GM20431 (cell line): ENCODE measurements at regions not wholly inside any gene's neighbourhood (a gene's known extent, or its start where the extent isn't known, plus 50 kb on each side); places are given as distances from the start of the nearest gene placed in this dataset.
"Not testable (repeated sequence)": the region's sequence is repeated elsewhere in the genome, so short reads cannot be mapped to it uniquely, and the experiment has no call there.

Experiments
- in situ Hi-C: fragments of 300-500 bp; cut with MseI, MboI; formaldehyde crosslinking; loops from one replicate; pipeline ENCODE4 v1.15.0; 2020; ENCODE audit warnings: low sequenced_read_pairs; ENCODE audit not compliant: unreplicated experiment

- in situ Hi-C loops: no loop called here
Observed at GRCh38 chr12:131421509-131422186, 289.2 kb upstream of the SFSWAP start.

DNA sequence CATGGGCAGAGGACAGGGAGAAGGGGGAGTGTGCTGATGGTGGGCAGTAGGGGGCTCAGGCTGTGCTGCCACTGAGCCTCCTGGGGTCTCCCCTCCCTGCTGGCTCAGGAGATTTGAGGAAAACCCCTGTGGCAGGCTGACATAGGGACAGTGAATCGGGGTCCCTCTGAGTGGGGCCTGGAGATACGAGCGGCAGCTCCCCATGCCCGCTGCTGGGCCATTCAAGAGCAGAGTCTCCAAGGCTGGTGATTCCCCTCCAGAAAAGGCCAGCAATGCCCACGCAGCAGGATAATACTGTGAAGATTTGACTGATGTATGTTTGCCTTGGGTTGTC is 288.7 kb upstream of the SFSWAP start:
- in situ Hi-C loops: no loop called here

DNA sequence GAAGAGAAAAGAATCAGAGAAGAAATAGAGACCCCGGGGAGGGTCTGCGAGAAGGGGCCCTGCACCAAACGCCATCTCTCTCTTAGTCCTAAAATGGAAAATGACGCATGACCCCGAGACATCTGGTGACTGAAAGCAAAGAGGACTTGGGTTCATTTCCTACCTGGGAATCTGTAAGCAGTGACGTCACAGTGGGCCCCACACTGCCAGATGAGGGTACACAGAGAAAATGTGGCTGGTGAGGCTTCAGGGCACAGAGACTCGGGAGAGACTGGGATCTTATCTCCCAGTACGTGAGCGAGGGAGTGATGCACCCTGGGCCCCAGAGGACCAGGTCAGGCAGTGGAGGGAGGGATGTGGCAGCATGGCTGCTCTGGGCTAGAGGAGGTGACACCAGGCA is 288.1 kb upstream of the SFSWAP start:
- in situ Hi-C loops: no loop called here

GRCh38 chr12:131424270-131424669 is 286.6 kb upstream of the SFSWAP start:
- in situ Hi-C loops: no loop called here

DNA sequence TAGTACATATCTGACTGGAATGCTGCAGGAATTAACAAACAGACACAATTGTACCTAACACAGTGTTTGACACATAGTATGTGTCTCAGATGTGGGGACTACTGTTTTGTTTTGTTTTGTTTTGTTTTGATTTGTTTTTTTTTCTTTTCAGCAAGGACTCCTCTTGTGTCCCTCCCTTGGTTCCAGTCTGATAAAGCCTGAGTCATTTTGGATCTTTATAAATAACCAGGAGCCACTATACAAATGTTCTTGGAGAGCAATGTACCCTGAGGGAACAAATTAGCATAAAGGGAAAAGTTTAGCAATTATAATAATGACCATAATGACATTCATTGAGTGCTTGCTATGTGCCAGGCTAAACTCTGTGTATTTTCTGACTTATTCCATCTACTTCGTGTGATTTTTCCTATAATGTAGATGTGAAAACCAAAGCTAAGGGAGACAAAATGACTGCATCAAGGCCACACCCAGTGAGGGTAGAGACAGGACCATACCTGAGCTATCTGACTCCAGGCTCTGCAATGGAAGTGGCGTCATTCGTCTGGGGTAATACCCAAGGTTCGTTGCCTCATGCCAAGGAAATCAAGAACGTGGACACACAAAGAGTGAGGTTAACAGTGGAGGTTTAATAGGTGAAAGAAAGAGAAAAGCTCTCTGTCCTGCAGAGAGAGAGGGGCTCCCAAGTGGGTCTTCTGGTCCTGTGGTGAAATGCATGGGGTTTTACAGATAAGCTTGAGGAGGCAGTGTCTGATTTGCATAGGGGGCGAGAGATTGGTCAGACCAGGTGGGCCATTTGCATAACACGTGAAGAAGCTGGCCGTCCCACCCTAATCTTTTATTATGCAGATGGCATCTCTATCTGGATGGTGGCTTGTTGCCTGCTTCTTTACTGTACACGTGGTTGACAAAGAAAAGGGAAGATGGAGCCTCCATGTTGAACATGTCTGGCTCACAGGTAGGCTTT is 285.5 kb upstream of the SFSWAP start:
- in situ Hi-C loops: no loop called here

GRCh38 chr12:131428091-131428685 is 282.7 kb upstream of the SFSWAP start:
- in situ Hi-C loops: no loop called here

DNA sequence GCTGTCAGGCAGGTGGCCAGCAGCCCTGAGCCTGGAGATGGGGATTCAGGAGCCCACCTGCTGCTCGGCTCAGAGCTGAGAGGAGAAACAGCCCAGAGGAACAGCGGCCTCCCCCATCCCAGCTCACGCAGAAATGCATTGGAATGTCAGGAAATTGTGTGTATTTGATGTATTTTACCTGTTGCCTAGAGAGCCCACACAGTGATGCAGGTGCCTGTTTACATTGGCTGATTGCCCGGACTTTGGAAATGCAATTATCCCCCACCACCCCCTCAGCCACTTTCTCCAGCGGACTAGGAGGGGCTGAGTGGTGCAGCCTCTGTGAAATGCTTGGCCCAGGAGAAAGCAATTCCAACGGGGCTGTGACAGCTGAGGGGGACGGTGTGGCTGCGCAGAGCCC is 281.7 kb upstream of the SFSWAP start:
- in situ Hi-C loops: not testable (repeated sequence)

GRCh38 chr12:131429697-131430096 is 281.2 kb upstream of the SFSWAP start:
- in situ Hi-C loops: loop anchor here (10.0 kb wide), 1 partner anchor 205 kb away; no protein-coding TSS in a partner anchor

GRCh38 chr12:131430158-131430742 is 280.6 kb upstream of the SFSWAP start:
- in situ Hi-C loops: loop anchor here (10.0 kb wide), 1 partner anchor 205 kb away; no protein-coding TSS in a partner anchor

DNA sequence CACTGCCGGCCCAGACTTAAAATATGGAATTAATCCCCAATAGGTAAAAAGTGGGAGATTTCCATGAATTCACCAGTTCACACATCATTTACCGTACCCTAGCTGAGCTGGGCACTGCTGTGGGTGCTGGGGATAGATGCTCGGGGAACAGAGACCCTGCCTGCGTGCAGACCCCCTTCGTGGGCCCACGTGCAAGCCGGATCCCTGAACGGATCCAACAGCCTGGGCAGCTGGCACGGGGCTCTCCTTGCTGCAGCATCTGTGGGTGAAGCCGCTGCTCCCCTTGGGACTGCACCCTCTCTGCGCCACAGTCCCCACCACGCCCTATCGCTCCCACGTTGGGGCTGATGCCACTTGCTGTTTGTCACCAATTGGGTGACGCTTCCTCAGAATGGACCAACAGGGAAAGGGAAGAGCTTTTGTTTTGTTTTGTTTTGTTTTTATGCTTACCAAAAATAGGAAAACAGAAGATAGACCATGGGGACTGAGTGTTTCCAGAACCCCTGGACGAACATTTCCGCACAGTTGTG is 279.7 kb upstream of the SFSWAP start:
- in situ Hi-C loops: loop anchor here (10.0 kb wide), 1 partner anchor 206 kb away; no protein-coding TSS in a partner anchor

GRCh38 chr12:131432532-131433260 is 278.2 kb upstream of the SFSWAP start:
- in situ Hi-C loops: loop anchor here (10.0 kb wide), 1 partner anchor 208 kb away; no protein-coding TSS in a partner anchor

- in situ Hi-C loops: loop anchor here (10.0 kb wide), 1 partner anchor 210 kb away; no protein-coding TSS in a partner anchor
Observed at GRCh38 chr12:131434208-131435125, 276.4 kb upstream of the SFSWAP start.

- in situ Hi-C loops: loop anchor here (10.0 kb wide), 1 partner anchor 212 kb away; no protein-coding TSS in a partner anchor
Observed at GRCh38 chr12:131436922-131437705, 273.8 kb upstream of the SFSWAP start.

DNA sequence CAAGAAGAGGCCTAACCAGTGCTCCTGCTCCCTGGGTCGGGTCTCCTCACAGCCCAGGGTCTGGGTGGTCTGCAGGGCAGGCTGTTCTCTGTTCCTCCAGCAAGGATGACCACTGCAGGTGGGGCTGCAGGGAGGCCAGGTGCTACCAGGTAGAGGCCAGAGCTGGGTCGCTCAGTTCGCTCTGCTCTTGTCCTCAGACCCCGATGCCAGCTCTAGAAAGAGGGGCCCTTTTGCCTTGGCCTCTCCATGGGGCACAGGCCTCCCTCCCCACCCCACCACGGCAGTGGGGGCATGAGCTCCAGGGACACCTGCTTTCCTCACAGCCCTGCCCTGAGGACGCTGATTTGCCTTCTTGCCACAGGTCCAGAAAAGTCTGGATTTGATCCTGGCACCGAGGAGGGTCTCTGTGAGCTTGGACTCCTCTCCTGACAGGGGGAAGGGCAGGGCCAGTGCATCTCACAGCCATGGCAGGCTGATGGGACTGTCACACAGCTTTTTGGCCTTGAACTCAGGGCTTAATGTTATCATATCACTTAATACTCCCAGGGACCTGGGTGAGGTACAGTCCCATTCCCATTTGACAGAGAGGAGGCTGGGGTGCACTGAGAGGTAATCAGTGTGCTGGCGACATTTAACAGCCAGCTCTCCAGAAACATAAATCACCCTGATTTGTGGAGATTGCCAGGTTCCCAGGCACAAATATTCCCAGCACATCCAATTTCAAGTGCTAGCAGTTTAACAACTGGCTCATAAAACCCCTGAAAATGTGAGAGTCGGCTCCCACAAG is 273.0 kb upstream of the SFSWAP start:
- in situ Hi-C loops: loop anchor here (10.0 kb wide), 1 partner anchor 213 kb away; no protein-coding TSS in a partner anchor

DNA sequence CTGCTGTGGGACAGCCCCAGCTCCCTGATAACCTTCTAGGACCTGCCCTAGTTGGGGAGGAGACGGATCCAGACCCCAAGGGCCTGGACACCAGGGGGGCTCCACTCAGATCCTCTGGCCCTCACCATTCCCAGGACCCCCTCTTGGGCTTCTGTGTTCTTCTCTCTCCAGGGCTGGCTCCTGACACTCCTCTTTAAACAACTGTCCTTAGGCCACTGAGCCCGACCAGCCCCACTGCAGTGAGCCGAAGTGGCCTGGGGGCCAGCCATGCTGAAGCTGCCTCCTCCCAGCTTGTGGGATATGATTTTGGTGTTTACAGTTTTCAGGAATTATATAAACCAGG is 272.4 kb upstream of the SFSWAP start:
- in situ Hi-C loops: loop anchor here (10.0 kb wide), 1 partner anchor 214 kb away; no protein-coding TSS in a partner anchor

- in situ Hi-C loops: loop anchor here (10.0 kb wide), 1 partner anchor 214 kb away; no protein-coding TSS in a partner anchor
Observed at GRCh38 chr12:131438881-131439280, 272.0 kb upstream of the SFSWAP start.

DNA sequence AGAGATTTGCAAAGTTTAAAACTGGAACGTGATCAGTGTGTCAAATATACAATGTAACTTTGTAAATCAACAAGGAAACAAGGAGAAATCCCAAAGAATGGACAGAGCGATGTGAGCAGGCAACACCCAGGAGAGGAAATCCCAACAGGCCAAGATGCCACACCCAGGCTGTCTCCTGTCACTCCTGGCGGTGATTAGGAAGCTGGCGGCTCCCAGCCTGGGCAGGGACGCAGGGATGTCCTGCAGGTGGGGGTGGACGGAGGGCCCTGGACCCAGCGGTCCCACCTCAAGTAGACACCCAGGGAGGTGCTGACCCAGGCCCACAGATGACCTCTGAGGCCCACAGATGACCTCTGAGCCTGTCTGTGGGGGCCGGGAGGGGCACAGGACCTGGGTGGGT is 271.1 kb upstream of the SFSWAP start:
- in situ Hi-C loops: loop anchor here (10.0 kb wide), 1 partner anchor 215 kb away; no protein-coding TSS in a partner anchor
